AG04450 (cell line): ENCODE measurements at regions not wholly inside any gene's neighbourhood (a gene's known extent, or its start where the extent isn't known, plus 50 kb on each side); places are given as distances from the start of the nearest gene placed in this dataset.

Source experiments
- CTCF ChIA-PET: fragments of 300-600, 350-600 bp; formaldehyde crosslinking; extraction: SDS; loops from one replicate; lab custom pipeline; 2022; ENCODE audit warnings: antibody characterized with exemption, inconsistent platforms; lab: Charles Lee
- POLR2A ChIA-PET: fragments of 350-600 bp; formaldehyde crosslinking; extraction: SDS; loops from one replicate; lab custom pipeline; 2021; ENCODE audit warnings: antibody characterized with exemption, inconsistent platforms; lab: Yijun Ruan, JAX
- DNase-seq: peaks from one replicate; pipeline ENCODE4 v3.0.0-alpha.2; 2011; ENCODE audit warnings: low read depth, low spot score
- H3K27ac ChIP-seq: one replicate; pipeline ENCODE4 v1.5.1; 2012; ENCODE audit warnings: low read depth, low read length, control low read depth
- H3K27me3 ChIP-seq: one replicate; pipeline ENCODE4 v1.6.0; 2012; ENCODE audit warnings: low read length; ENCODE audit not compliant: control insufficient read depth, insufficient read depth
- H3K4me3 ChIP-seq: 2 replicates; pipeline ENCODE4 v1.5.1; 2011; ENCODE audit warnings: mild to moderate bottlenecking, low read depth, low read length, control low read depth
- H3K9me3 ChIP-seq: 2 replicates; pipeline ENCODE4 v1.5.1; 2012; ENCODE audit warnings: low read length; ENCODE audit not compliant: control insufficient read depth, insufficient read depth
- TF ChIP-seq, protein P1 (sequence below): IDR thresholded peaks from 2 replicates; pipeline ENCODE4 v1.5.1; 2011; ENCODE audit warnings: low read depth, low read length, control low read depth, inconsistent platforms

DNA sequence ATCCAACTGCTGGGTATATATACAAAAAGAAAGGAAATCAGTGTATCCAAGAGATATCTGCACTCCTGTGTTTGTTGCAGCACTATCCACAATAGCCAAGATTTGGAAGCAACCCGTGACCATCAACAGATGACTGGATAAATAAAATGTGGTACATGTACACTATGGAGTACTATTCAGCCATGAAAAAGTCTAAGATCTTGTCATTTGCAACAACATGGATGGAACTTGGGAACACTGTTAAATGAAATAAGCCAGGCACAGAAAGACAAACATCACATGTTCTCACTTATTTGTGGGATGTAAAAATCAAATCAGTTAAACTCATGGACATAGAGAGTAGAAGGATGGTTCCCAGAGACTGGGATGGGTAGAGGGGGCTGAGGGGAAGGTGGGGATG is 620.7 kb downstream of the RBFOX1 start:
- no peak overlapping the region for H3K4me3 ChIP-seq
- peaks cover 10% of the 10 kb centered on the region for H3K9me3 ChIP-seq
- no peak for DNase-seq
- ChIA-PET CTCF (no interaction called here), POLR2A (no interaction called here)
- no peak overlapping the region for H3K27ac ChIP-seq
- TF ChIP-seq, protein P1, sequence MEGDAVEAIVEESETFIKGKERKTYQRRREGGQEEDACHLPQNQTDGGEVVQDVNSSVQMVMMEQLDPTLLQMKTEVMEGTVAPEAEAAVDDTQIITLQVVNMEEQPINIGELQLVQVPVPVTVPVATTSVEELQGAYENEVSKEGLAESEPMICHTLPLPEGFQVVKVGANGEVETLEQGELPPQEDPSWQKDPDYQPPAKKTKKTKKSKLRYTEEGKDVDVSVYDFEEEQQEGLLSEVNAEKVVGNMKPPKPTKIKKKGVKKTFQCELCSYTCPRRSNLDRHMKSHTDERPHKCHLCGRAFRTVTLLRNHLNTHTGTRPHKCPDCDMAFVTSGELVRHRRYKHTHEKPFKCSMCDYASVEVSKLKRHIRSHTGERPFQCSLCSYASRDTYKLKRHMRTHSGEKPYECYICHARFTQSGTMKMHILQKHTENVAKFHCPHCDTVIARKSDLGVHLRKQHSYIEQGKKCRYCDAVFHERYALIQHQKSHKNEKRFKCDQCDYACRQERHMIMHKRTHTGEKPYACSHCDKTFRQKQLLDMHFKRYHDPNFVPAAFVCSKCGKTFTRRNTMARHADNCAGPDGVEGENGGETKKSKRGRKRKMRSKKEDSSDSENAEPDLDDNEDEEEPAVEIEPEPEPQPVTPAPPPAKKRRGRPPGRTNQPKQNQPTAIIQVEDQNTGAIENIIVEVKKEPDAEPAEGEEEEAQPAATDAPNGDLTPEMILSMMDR = no peak
- H3K27me3 ChIP-seq = no peaks in the 10 kb centered on the region

DNA sequence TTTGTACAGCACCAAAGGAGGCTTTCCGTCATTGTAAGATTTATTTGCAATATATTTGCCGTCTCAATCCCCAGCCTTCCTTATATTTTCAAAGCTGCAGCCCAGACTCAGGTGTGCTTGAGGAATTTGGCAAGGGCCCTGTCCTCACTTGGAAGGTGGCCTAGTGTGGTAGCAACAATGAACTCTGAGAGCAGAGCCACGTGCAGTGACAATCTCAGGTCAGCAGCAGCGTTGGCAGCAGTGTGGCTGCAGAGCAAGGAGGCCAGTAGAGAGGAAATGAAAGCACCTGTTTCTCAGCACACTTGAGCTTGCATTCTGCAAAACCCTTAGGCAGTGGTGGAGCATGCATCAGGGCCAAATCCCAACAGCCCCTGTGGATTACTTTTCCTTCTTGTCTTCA is 613.5 kb downstream of the RBFOX1 start:
- Histone ChIP-seq H3K4me3 (no peak overlapping the region), H3K27ac (no peak overlapping the region), H3K9me3 (peaks cover 14% of the 10 kb centered on the region), H3K27me3 (no peaks in the 10 kb centered on the region)
- DNase-seq = no peak
- TF ChIP-seq, protein P1 = no peak
- POLR2A ChIA-PET = no interaction called here
- CTCF ChIA-PET = no interaction called here

DNA sequence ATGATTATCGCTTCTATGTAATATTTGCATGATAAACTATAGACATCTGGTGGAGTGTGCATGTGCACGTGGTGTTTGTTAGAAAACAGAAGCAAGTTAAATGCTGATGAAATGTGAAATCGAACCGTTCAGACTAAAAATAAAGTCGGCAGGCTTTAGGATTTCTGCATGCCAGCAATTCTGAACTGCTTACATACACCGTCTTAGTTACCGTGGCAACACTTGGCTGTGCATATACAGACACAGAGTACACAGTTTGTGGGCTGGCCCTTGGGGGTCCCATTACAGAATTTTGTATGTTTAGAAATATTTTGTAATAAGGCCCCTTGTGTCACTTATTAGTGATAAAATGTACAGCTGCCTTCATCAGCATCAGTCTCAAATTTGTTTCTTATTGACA is 605.5 kb downstream of the RBFOX1 start:
- Histone ChIP-seq H3K27ac (no peak overlapping the region), H3K9me3 (peaks cover 23% of the 10 kb centered on the region; the same call in 1 of the 2 replicates), H3K4me3 (no peak overlapping the region), H3K27me3 (no peaks in the 10 kb centered on the region)
- ChIA-PET CTCF (no interaction called here), POLR2A (no interaction called here)
- TF ChIP-seq, protein P1 = no peak
- DNase-seq = no peak

DNA sequence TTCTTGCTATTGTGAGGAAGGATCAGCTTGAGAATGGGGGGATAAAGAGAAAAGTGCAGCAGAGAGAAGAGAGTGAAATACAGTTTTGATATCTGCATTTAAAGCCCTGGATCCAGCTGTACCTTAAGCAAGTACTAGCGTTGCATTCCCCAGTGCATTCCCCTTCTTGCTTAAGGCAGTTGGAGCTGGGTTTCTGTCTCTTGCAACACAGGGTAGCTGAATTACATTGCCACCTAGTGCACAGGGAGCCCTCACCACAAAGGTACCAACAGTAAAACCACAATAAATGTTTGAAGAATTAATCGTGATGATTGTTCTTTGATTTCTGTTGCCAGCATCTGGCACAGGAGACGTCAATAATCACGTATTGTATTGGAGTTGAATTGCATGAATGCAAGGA is 588.7 kb downstream of the RBFOX1 start:
- Histone ChIP-seq H3K9me3 (peaks cover 25% of the 10 kb centered on the region), H3K27ac (no peak overlapping the region), H3K4me3 (no peak overlapping the region), H3K27me3 (no peaks in the 10 kb centered on the region)
- ChIA-PET POLR2A (no interaction called here), CTCF (no interaction called here)
- DNase-seq = no peak
- TF ChIP-seq, protein P1 = no peak

DNA sequence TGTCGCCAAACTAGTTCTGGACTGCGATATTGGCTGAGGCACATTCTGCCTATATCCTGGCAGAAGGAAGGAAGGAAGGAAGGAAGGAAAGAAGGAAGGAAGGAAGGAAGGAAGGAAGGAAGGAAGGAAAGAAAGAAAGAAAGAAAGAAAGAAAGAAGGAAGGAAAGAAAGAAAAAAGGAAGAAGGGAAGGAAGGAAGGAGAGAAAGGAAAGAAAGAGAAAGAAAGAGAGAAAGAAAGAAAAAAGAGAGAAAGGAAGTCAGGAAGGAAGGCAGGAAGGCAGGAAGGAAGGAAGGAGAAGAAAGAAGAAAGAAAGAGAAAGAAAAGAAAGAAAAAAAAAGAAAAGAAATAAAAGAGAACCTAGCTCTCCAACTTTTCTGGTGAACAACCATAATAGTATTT is 587.1 kb downstream of the RBFOX1 start:
- no peak for DNase-seq
- TF ChIP-seq, protein P1 = no peak
- no peak overlapping the region for H3K4me3 ChIP-seq
- H3K27ac ChIP-seq = no peak overlapping the region
- no peaks in the 10 kb centered on the region for H3K27me3 ChIP-seq
- POLR2A ChIA-PET = no interaction called here
- CTCF ChIA-PET = no interaction called here
- H3K9me3 ChIP-seq = peaks cover 25% of the 10 kb centered on the region
